Effector memory CD4-positive, alpha-beta T cell (primary cell): ENCODE measurements at regions not wholly inside any gene's neighbourhood (a gene's known extent, or its start where the extent isn't known, plus 50 kb on each side); places are given as distances from the start of the nearest gene placed in this dataset.
"Not testable (repeated sequence)": the region's sequence is repeated elsewhere in the genome, so short reads cannot be mapped to it uniquely, and the experiment has no call there.

ENCODE experiments used
- DNase-seq, 3 donors: peaks; one replicate each; pipeline ENCODE4 v3.0.0-alpha.2; 2020
- H3K27ac ChIP-seq: 2 replicates; pipeline ENCODE4 v1.7.0; 2013; ENCODE audit warnings: mild to moderate bottlenecking, low read length, moderate library complexity; ENCODE audit not compliant: insufficient read depth, poor library complexity, severe bottlenecking
- H3K27me3 ChIP-seq: replicated peaks from 2 replicates; pipeline ENCODE4 v1.7.0; 2013; ENCODE audit warnings: mild to moderate bottlenecking, low read length; ENCODE audit not compliant: insufficient read depth, control insufficient read depth, poor library complexity, severe bottlenecking
- H3K36me3 ChIP-seq: 2 replicates; pipeline ENCODE4 v1.7.0; 2013; ENCODE audit warnings: mild to moderate bottlenecking, low read length, moderate library complexity; ENCODE audit not compliant: control insufficient read depth, insufficient read depth
- H3K4me1 ChIP-seq: 2 replicates; pipeline ENCODE4 v1.7.0; 2013; ENCODE audit warnings: low read length, mild to moderate bottlenecking; ENCODE audit not compliant: control insufficient read depth, insufficient read depth, poor library complexity, severe bottlenecking
- H3K4me3 ChIP-seq: 2 replicates; pipeline ENCODE4 v1.7.0; 2013; ENCODE audit warnings: low read length, low read depth, mild to moderate bottlenecking; ENCODE audit not compliant: insufficient read depth, poor library complexity, severe bottlenecking
- H3K9me3 ChIP-seq: 2 replicates; pipeline ENCODE4 v1.7.0; 2013; ENCODE audit warnings: mild to moderate bottlenecking, low read length, moderate library complexity; ENCODE audit not compliant: control insufficient read depth

DNA sequence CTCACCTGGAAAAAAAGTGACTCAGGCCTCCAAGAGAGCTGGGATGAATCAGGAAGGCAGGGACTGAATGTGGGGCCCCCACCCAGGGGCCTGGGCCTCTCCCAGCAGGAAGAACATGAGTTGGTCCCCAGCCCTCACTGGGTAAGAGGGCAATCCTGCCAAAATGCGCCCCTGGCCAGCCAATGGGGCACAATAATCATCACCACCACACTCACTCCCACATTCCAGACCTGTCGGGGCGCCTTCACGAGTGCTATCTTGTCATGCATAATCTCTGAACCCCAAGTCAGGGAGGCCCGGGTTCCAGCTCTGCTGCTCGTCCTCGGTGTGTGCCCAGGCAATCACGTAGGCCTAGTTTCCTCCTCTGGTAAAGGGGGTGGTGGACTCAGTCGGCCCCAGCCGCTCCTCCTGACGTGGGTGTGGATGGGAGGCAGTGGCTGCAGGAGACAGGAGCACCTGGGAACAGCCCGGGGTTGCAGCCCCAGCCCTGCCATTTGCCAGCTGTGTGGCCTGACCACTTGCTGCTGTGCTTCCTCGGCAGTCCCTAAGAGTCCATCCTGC lies 115.1 kb downstream of the CYP26B1 start:
- H3K36me3 ChIP-seq = no peaks in the 10 kb centered on the region
- no peaks in the 10 kb centered on the region for H3K9me3 ChIP-seq
- H3K27me3 ChIP-seq = no peaks in the 10 kb centered on the region
- H3K4me3 ChIP-seq = no peak overlapping the region
- DNase-seq = no peak
- no peaks in the 10 kb centered on the region for H3K4me1 ChIP-seq
- no peak overlapping the region for H3K27ac ChIP-seq

- Histone ChIP-seq H3K27me3 (no peaks in the 10 kb centered on the region), H3K4me1 (no peaks in the 10 kb centered on the region), H3K36me3 (no peaks in the 10 kb centered on the region), H3K4me3 (no peak overlapping the region), H3K27ac (no peak overlapping the region), H3K9me3 (no peaks in the 10 kb centered on the region)
- DNase-seq = no peak
Observed at GRCh38 chr2:72031346-72032110, 116.1 kb downstream of the CYP26B1 start.

DNA sequence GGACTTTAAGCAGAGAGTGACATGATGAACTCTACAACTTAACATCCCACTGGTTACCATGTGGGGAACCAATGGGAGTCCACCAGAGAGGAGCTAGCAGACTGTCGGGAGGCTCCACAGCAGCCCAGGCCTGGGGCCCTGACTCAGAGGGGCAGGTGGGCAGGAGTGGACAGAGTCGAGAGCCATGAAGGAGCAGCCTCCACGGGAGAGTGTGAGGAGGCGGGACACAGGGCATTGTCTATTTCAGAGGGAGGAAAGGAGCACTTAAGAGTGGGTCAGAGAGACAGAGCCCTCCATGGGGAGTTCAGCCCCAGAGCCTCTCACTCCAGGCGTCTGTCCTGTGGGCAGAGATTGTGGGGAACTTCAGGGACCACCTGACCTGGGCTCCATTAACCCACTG lies 118.7 kb downstream of the CYP26B1 start:
- Histone ChIP-seq H3K27ac (no peak overlapping the region), H3K36me3 (no peaks in the 10 kb centered on the region), H3K4me3 (no peak overlapping the region), H3K9me3 (no peaks in the 10 kb centered on the region), H3K27me3 (no peaks in the 10 kb centered on the region), H3K4me1 (no peaks in the 10 kb centered on the region)
- DNase-seq = no peak

DNA sequence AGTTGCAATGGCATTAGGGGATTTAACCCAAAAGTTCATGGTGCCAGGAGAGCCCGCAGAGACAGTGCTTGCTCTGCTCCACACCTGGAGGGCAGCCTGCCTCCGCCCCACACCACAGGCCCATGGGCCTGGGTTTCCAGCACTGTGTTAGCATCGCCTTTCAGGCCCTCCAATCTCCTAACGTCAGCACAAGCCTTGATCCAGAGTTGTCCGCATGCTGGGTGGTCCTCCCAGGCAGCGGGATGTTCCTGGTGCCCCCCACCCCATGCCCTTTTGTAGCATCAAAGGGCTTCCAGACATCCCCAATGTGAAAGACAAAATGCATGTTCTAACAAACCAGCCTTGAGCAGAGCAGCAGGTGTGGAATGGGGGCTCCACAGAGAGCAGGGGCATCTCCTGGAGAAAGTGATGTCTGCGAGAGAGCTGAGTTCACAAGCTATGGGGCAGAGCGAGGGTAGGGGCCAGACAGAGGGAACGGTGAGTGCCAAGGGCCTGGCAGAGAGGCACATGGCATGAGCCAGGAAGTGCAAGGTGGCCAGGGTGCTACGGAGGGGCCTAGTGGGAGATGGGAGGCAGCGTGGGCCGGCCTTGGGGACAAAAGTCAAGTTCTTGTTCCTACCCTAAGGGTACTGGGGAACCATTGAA lies 119.2 kb downstream of the CYP26B1 start:
- Histone ChIP-seq H3K27ac (no peak overlapping the region), H3K9me3 (no peaks in the 10 kb centered on the region), H3K27me3 (no peaks in the 10 kb centered on the region), H3K4me1 (no peaks in the 10 kb centered on the region), H3K4me3 (no peak overlapping the region), H3K36me3 (no peaks in the 10 kb centered on the region)
- no peak for DNase-seq

GRCh38 chr2:72027426-72028161 lies 120.1 kb downstream of the CYP26B1 start:
- no peak overlapping the region for H3K27ac ChIP-seq
- no peak overlapping the region for H3K4me3 ChIP-seq
- no peaks in the 10 kb centered on the region for H3K36me3 ChIP-seq
- no peaks in the 10 kb centered on the region for H3K27me3 ChIP-seq
- H3K9me3 ChIP-seq = no peaks in the 10 kb centered on the region
- DNase-seq = no peak
- no peaks in the 10 kb centered on the region for H3K4me1 ChIP-seq

- H3K36me3 ChIP-seq = no peaks in the 10 kb centered on the region
- DNase-seq = no peak
- no peaks in the 10 kb centered on the region for H3K9me3 ChIP-seq
- H3K27me3 ChIP-seq = no peaks in the 10 kb centered on the region
- H3K4me3 ChIP-seq = no peak overlapping the region
- H3K4me1 ChIP-seq = no peaks in the 10 kb centered on the region
- no peak overlapping the region for H3K27ac ChIP-seq
Observed at GRCh38 chr2:72026819-72027425, 120.7 kb downstream of the CYP26B1 start.

GRCh38 chr2:72024451-72025175 lies 123.0 kb downstream of the CYP26B1 start:
- Histone ChIP-seq H3K27me3 (no peaks in the 10 kb centered on the region), H3K9me3 (no peaks in the 10 kb centered on the region), H3K4me3 (no peak overlapping the region), H3K36me3 (no peaks in the 10 kb centered on the region), H3K27ac (no peak overlapping the region), H3K4me1 (no peaks in the 10 kb centered on the region)
- no peak for DNase-seq

GRCh38 chr2:72023678-72024390 lies 123.8 kb downstream of the CYP26B1 start:
- no peaks in the 10 kb centered on the region for H3K4me1 ChIP-seq
- H3K4me3 ChIP-seq = no peak overlapping the region
- no peaks in the 10 kb centered on the region for H3K27me3 ChIP-seq
- H3K9me3 ChIP-seq = no peaks in the 10 kb centered on the region
- H3K36me3 ChIP-seq = no peaks in the 10 kb centered on the region
- DNase-seq = no peak
- no peak overlapping the region for H3K27ac ChIP-seq

- not testable (repeated sequence) for H3K4me3 ChIP-seq, DNase-seq, H3K9me3 ChIP-seq, H3K36me3 ChIP-seq, H3K27me3 ChIP-seq, H3K27ac ChIP-seq, H3K4me1 ChIP-seq
Observed at GRCh38 chr2:72021371-72021770, 126.3 kb downstream of the CYP26B1 start.
